CD14-positive monocyte (primary cell): ENCODE measurements at regions not wholly inside any gene's neighbourhood (a gene's known extent, or its start where the extent isn't known, plus 50 kb on each side); places are given as distances from the start of the nearest gene placed in this dataset.
A peak's percentile ranks its signal among the peaks of the same experiment; 100 is the strongest.

Experiments used
- DNase-seq, 3 donors: peaks; one replicate each; pipeline ENCODE4 v3.0.0-alpha.2; 2011 to 2022
- H2AFZ ChIP-seq: 2 replicates; pipeline ENCODE4 v1.6.0; 2012; ENCODE audit warnings: mild to moderate bottlenecking, low read depth, low read length, inconsistent platforms; ENCODE audit not compliant: insufficient read depth, poor library complexity, severe bottlenecking
- H3K27ac ChIP-seq, 2 donors: 1 replicate in 1 of 2; 2 replicates in 1 of 2; pipeline ENCODE4 v1.5.1; 2012 to 2013; ENCODE audit warnings: low read length in 2 of 2, control low read depth in 1 of 2, inconsistent platforms in 1 of 2, low read depth in 1 of 2, mild to moderate bottlenecking in 1 of 2
- H3K27me3 ChIP-seq, 2 donors: one replicate each; pipeline versions ENCODE4 v1.6.0 to v1.6.1; 2011 to 2013; ENCODE audit warnings: low read length in 2 of 2; ENCODE audit not compliant: control insufficient read depth in 2 of 2, insufficient read depth in 2 of 2
- H3K36me3 ChIP-seq, 2 donors: replicated peaks in 1 of 2; 1 replicate in 1 of 2; 2 replicates in 1 of 2; pipeline versions ENCODE4 v1.5.1 to v1.6.1; 2012 to 2013; ENCODE audit warnings: low read length in 2 of 2, control low read depth in 1 of 2, inconsistent platforms in 1 of 2, mild to moderate bottlenecking in 1 of 2; ENCODE audit not compliant: insufficient read depth in 2 of 2, control insufficient read depth in 1 of 2
- H3K4me1 ChIP-seq, 2 donors: 1 replicate in 1 of 2; 2 replicates in 1 of 2; pipeline versions ENCODE4 v1.5.1 to v1.6.1; 2012 to 2013; ENCODE audit warnings: low read length in 2 of 2, control low read depth in 1 of 2, inconsistent platforms in 1 of 2, mild to moderate bottlenecking in 1 of 2, moderate library complexity in 1 of 2; ENCODE audit not compliant: insufficient read depth in 2 of 2, control insufficient read depth in 1 of 2
- H3K4me2 ChIP-seq: replicated peaks from 2 replicates; pipeline ENCODE3; 2012; ENCODE audit warnings: low read length, moderate library complexity, mild to moderate bottlenecking; ENCODE audit not compliant: poor library complexity, severe bottlenecking; ENCODE audit errors: extremely low read depth
- H3K4me3 ChIP-seq, 3 experiments: fragments of 200-600 bp in 1 of 3; sonication (generic) in 1 of 3; replicated peaks in 1 of 3; 1 replicate in 2 of 3; 2 replicates in 1 of 3; pipeline ENCODE4 v1.5.1; 2011 to 2013; ENCODE audit warnings: low read length in 3 of 3, mild to moderate bottlenecking in 3 of 3, control low read depth in 2 of 3, low read depth in 2 of 3, inconsistent platforms in 1 of 3, moderate library complexity in 1 of 3
- H3K79me2 ChIP-seq: 2 replicates; pipeline ENCODE4 v1.6.0; 2012; ENCODE audit warnings: mild to moderate bottlenecking, control low read depth, inconsistent platforms, low read length, moderate library complexity; ENCODE audit not compliant: insufficient read depth
- H3K9ac ChIP-seq: 2 replicates; pipeline ENCODE4 v1.6.0; 2017; ENCODE audit warnings: low read length, mild to moderate bottlenecking; ENCODE audit not compliant: insufficient read depth, poor library complexity, severe bottlenecking
- H3K9me3 ChIP-seq, 2 donors: replicated peaks in 1 of 2; 1 replicate in 1 of 2; 2 replicates in 1 of 2; pipeline versions ENCODE4 v1.5.1 to v1.6.1; 2012 to 2013; ENCODE audit warnings: low read length in 2 of 2, control low read depth in 1 of 2; ENCODE audit not compliant: control insufficient read depth in 1 of 2, insufficient read depth in 1 of 2
- H4K20me1 ChIP-seq: 2 replicates; pipeline ENCODE4 v1.6.0; 2012; ENCODE audit warnings: mild to moderate bottlenecking, low read length, control low read depth, moderate library complexity; ENCODE audit not compliant: insufficient read depth
- H3K27ac Mint-ChIP-seq, 7 donors: one replicate each; pipeline ENCODE4 v1.8.0; 2020; ENCODE audit warnings: mild to moderate bottlenecking in 7 of 7, mixed read lengths in 7 of 7, moderate library complexity in 6 of 7, inconsistent platforms in 2 of 7
- H3K27me3 Mint-ChIP-seq, 3 donors: one replicate each; pipeline ENCODE4 v1.8.0; 2021 to 2022; ENCODE audit warnings: low read depth in 3 of 3, mild to moderate bottlenecking in 3 of 3, mixed read lengths in 3 of 3, moderate library complexity in 3 of 3, inconsistent platforms in 1 of 3
- H3K36me3 Mint-ChIP-seq, 2 donors: one replicate each; pipeline ENCODE4 v1.8.0; 2020; ENCODE audit warnings: mixed read lengths in 2 of 2, inconsistent platforms in 1 of 2, mild to moderate bottlenecking in 1 of 2
- H3K4me1 Mint-ChIP-seq: one replicate; pipeline ENCODE4 v1.8.0; 2020; ENCODE audit warnings: mild to moderate bottlenecking, mixed read lengths
- H3K4me3 Mint-ChIP-seq, 2 donors: one replicate each; pipeline ENCODE4 v1.8.0; 2020; ENCODE audit warnings: mild to moderate bottlenecking in 2 of 2, mixed read lengths in 2 of 2, moderate library complexity in 1 of 2
- H3K9me3 Mint-ChIP-seq, 7 donors: one replicate each; pipeline ENCODE4 v1.8.0; 2020 to 2022; ENCODE audit warnings: mixed read lengths in 7 of 7, mild to moderate bottlenecking in 6 of 7, moderate library complexity in 6 of 7, inconsistent platforms in 2 of 7
- CTCF ChIP-seq: fragments of 200-600 bp; IDR thresholded peaks from one replicate; pipeline ENCODE4 v1.8.0; 2022; ENCODE audit warnings: antibody characterized with exemption, mild to moderate bottlenecking
- WGBS: methylation state at CpG from one replicate; pipeline ENCODE4 v1.1.5; 2013; ENCODE audit warnings: missing lambda C conversion rate; ENCODE audit not compliant: insufficient coverage; 5-methylcytosine and 5-hydroxymethylcytosine counted together
- intact Hi-C, 2 donors: fragments of 100-400 bp; cut with micrococcal nuclease; formaldehyde crosslinking; loops; one replicate each; pipeline versions ENCODE4 v1.15.0 to v1.15.1; 2023

GRCh38 chr10:3010334-3010733 lies 57.0 kb upstream of the PFKP start:
- Histone ChIP-seq H3K4me1 (no peaks in the 10 kb centered on the region), H4K20me1 (no peaks in the 10 kb centered on the region), H3K9ac (no peak overlapping the region), H3K27ac (no peak overlapping the region), H3K9me3 (peaks cover 0 to 3% of the 10 kb centered on the region in 2 donors), H3K27me3 (peaks cover 0 to 6% of the 10 kb centered on the region in 2 donors), H3K36me3 (no peaks in the 10 kb centered on the region), H3K4me3 (no peak overlapping the region), H3K79me2 (no peaks in the 10 kb centered on the region), H3K4me2 (no peak overlapping the region), H2AFZ (no peak overlapping the region)
- no peak overlapping the region for H3K4me3 Mint-ChIP-seq
- H3K27me3 Mint-ChIP-seq, result peaks cover 12 to 24% (median 17%) of the 10 kb centered on the region in 3 donors
- no peak for DNase-seq
- peaks cover 0 to 3% (median 0%) of the 10 kb centered on the region in 7 donors for H3K9me3 Mint-ChIP-seq
- no peak for TF ChIP-seq CTCF
- peaks cover 2% of the 10 kb centered on the region for H3K4me1 Mint-ChIP-seq
- intact Hi-C loops, result no loop called here
- no peak overlapping the region for H3K27ac Mint-ChIP-seq
- no peaks in the 10 kb centered on the region for H3K36me3 Mint-ChIP-seq
- WGBS, result 83% methylated on average over 5 of the region's 8 CpGs

GRCh38 chr10:3009341-3009740 lies 58.0 kb upstream of the PFKP start:
- Histone ChIP-seq H3K79me2 (no peaks in the 10 kb centered on the region), H4K20me1 (no peaks in the 10 kb centered on the region), H3K4me2 (no peak overlapping the region), H3K4me1 (no peaks in the 10 kb centered on the region), H3K9me3 (peaks cover 0 to 3% of the 10 kb centered on the region in 2 donors), H3K27ac (no peak overlapping the region), H3K9ac (no peak overlapping the region), H3K4me3 (no peak overlapping the region), H3K36me3 (no peaks in the 10 kb centered on the region), H3K27me3 (peaks cover 0 to 6% of the 10 kb centered on the region in 2 donors), H2AFZ (no peak overlapping the region)
- no peak overlapping the region for H3K4me3 Mint-ChIP-seq
- H3K4me1 Mint-ChIP-seq, result peaks cover 2% of the 10 kb centered on the region
- peaks cover 0 to 3% (median 0%) of the 10 kb centered on the region in 7 donors for H3K9me3 Mint-ChIP-seq
- no peaks in the 10 kb centered on the region for H3K36me3 Mint-ChIP-seq
- no peak for TF ChIP-seq CTCF
- H3K27ac Mint-ChIP-seq, result peak overlapping the region in 1 of 7 donors; percentile 51
- WGBS, result 48% methylated on average over 3 of the region's 6 CpGs
- peaks cover 14 to 24% (median 17%) of the 10 kb centered on the region in 3 donors for H3K27me3 Mint-ChIP-seq
- DNase-seq, result no peak
- intact Hi-C loops, result no loop called here
